ENCODE measurements at regions not wholly inside any gene's neighbourhood (a gene's known extent, or its start where the extent isn't known, plus 50 kb on each side); places are given as distances from the start of the nearest gene placed in this dataset.

GRCh38 chr15:79501086-79501485 is 69.0 kb downstream of the MINAR1 start:
- TF ChIP-seq POLR2A (IDR thresholded peaks at IDR 0.05; ENCODE audit: low read depth) (no peak), POLR2AphosphoS5 (IDR thresholded peaks at IDR 0.05) (no peak), CTCF (IDR thresholded peaks at IDR 0.05) (no peak)
